CD4-positive, alpha-beta T cell (primary cell): ENCODE measurements at regions not wholly inside any gene's neighbourhood (a gene's known extent, or its start where the extent isn't known, plus 50 kb on each side); places are given as distances from the start of the nearest gene placed in this dataset.
"Not testable (repeated sequence)": the region's sequence is repeated elsewhere in the genome, so short reads cannot be mapped to it uniquely, and the experiment has no call there.

Experiments
- ATAC-seq: fragments of 200-7000 bp; cut with Tn5 transposase; one replicate; pipeline ENCODE4 v1.10.0; 2022; ENCODE audit warnings: mild to moderate bottlenecking; ENCODE audit not compliant: poor library complexity
- CTCF ChIA-PET: fragments of 350-600 bp; sonication (Branson Sonifier 250); formaldehyde crosslinking; loops from one replicate; lab custom pipeline; 2021; ENCODE audit warnings: antibody characterized with exemption, inconsistent platforms; lab: Charles Lee
- POLR2A ChIA-PET: fragments of 350-600 bp; sonication (Branson Sonifier 250); formaldehyde crosslinking; loops from one replicate; lab custom pipeline; 2021; ENCODE audit warnings: antibody characterized with exemption, inconsistent platforms; lab: Charles Lee
- DNase-seq, 14 experiments: peaks; one replicate each; pipeline ENCODE4 v3.0.0-alpha.2; 2013 to 2020; ENCODE audit warnings: mixed read lengths in 2 of 14
- H3K27ac ChIP-seq, 2 donors: one replicate each; pipeline versions ENCODE4 v1.5.1 to v1.7.0; 2013; ENCODE audit warnings: low read length in 2 of 2, low read depth in 1 of 2, mild to moderate bottlenecking in 1 of 2
- H3K27me3 ChIP-seq, 2 experiments: 1 replicate in 1 of 2; 2 replicates in 1 of 2; pipeline versions ENCODE4 v1.6.1 to v1.7.0; 2013; ENCODE audit warnings: low read length in 2 of 2, control low read depth in 1 of 2, mild to moderate bottlenecking in 1 of 2, moderate library complexity in 1 of 2; ENCODE audit not compliant: insufficient read depth in 2 of 2, control insufficient read depth in 1 of 2
- H3K36me3 ChIP-seq: one replicate; pipeline ENCODE4 v1.6.1; 2013; ENCODE audit warnings: low read length, control low read depth; ENCODE audit not compliant: insufficient read depth
- H3K4me1 ChIP-seq: one replicate; pipeline ENCODE4 v1.6.1; 2013; ENCODE audit warnings: low read length, control low read depth; ENCODE audit not compliant: insufficient read depth
- H3K4me3 ChIP-seq: one replicate; pipeline ENCODE4 v1.5.1; 2013; ENCODE audit warnings: mild to moderate bottlenecking, low read length, moderate library complexity
- H3K9me3 ChIP-seq, 2 experiments: 1 replicate in 1 of 2; 2 replicates in 1 of 2; pipeline versions ENCODE4 v1.6.1 to v1.7.0; 2013; ENCODE audit warnings: low read length in 2 of 2, mild to moderate bottlenecking in 2 of 2, control low read depth in 1 of 2, moderate library complexity in 1 of 2; ENCODE audit not compliant: control insufficient read depth in 1 of 2, insufficient read depth in 1 of 2
- H3K27ac Mint-ChIP-seq: one replicate; pipeline ENCODE4 v1.8.0; 2020; ENCODE audit warnings: mixed read lengths
- H3K27me3 Mint-ChIP-seq: one replicate; pipeline ENCODE4 v1.8.0; 2021; ENCODE audit warnings: mixed read lengths
- H3K36me3 Mint-ChIP-seq: one replicate; pipeline ENCODE4 v1.8.0; 2021; ENCODE audit warnings: low read depth, mixed read lengths
- H3K4me1 Mint-ChIP-seq: one replicate; pipeline ENCODE4 v1.8.0; 2021; ENCODE audit warnings: low read depth, mixed read lengths
- H3K4me3 Mint-ChIP-seq: one replicate; pipeline ENCODE4 v1.8.0; 2020; ENCODE audit warnings: mild to moderate bottlenecking, mixed read lengths
- H3K9me3 Mint-ChIP-seq: one replicate; pipeline ENCODE4 v1.8.0; 2020; ENCODE audit warnings: mixed read lengths
- CTCF ChIP-seq: fragments of 200-600 bp; IDR thresholded peaks from one replicate; pipeline ENCODE4 v1.8.0; 2022; ENCODE audit warnings: antibody characterized with exemption, mild to moderate bottlenecking
- intact Hi-C, 2 experiments: fragments of 100-400 bp; cut with DNase I in 1 of 2; cut with micrococcal nuclease in 1 of 2; formaldehyde crosslinking; loops; one replicate each; pipeline versions ENCODE4 v1.15.1 to v1.9.0; 2023 to 2025; cut with DNase I, micrococcal nuclease

GRCh38 chr2:215260097-215260677 lies 51.7 kb upstream of the ATIC start:
- ATAC-seq (no peak), DNase-seq (no peak)
- ChIA-PET POLR2A (no interaction called here), CTCF (no interaction called here)
- intact Hi-C loops, result no loop called here
- Mint-ChIP-seq H3K4me3 (no peak overlapping the region), H3K4me1 (no peaks in the 10 kb centered on the region), H3K36me3 (no peaks in the 10 kb centered on the region), H3K27ac (no peak overlapping the region), H3K27me3 (peaks cover 5% of the 10 kb centered on the region), H3K9me3 (no peaks in the 10 kb centered on the region)
- Histone ChIP-seq H3K27me3 (no peaks in the 10 kb centered on the region), H3K36me3 (no peaks in the 10 kb centered on the region), H3K27ac (no peak overlapping the region), H3K9me3 (no peaks in the 10 kb centered on the region), H3K4me1 (no peaks in the 10 kb centered on the region), H3K4me3 (no peak overlapping the region)
- TF ChIP-seq CTCF, result no peak

GRCh38 chr2:215249501-215249900 lies 62.4 kb upstream of the ATIC start:
- ChIA-PET CTCF (no interaction called here), POLR2A (no interaction called here)
- Mint-ChIP-seq H3K4me3 (no peak overlapping the region), H3K9me3 (no peaks in the 10 kb centered on the region), H3K36me3 (no peaks in the 10 kb centered on the region), H3K27me3 (peaks cover 10% of the 10 kb centered on the region), H3K27ac (no peak overlapping the region), H3K4me1 (no peaks in the 10 kb centered on the region)
- no peaks in the 10 kb centered on the region for H3K36me3 ChIP-seq
- H3K9me3 ChIP-seq, result no peaks in the 10 kb centered on the region
- DNase-seq (no peak), ATAC-seq (no peak)
- no peaks in the 10 kb centered on the region for H3K27me3 ChIP-seq
- H3K4me3 ChIP-seq, result no peak overlapping the region
- no peaks in the 10 kb centered on the region for H3K4me1 ChIP-seq
- TF ChIP-seq CTCF, result no peak
- H3K27ac ChIP-seq, result no peak overlapping the region
- intact Hi-C loops, result no loop called here

GRCh38 chr2:215245919-215246318 lies 65.9 kb upstream of the ATIC start:
- H3K36me3 Mint-ChIP-seq, CTCF ChIA-PET, POLR2A ChIA-PET, H3K4me1 ChIP-seq, ATAC-seq, H3K4me3 ChIP-seq, H3K9me3 ChIP-seq, H3K36me3 ChIP-seq, H3K4me1 Mint-ChIP-seq, DNase-seq, H3K4me3 Mint-ChIP-seq, H3K27ac ChIP-seq, H3K27me3 Mint-ChIP-seq, H3K9me3 Mint-ChIP-seq, H3K27ac Mint-ChIP-seq, H3K27me3 ChIP-seq, intact Hi-C loops: not testable (repeated sequence)

GRCh38 chr2:215241791-215242305 lies 70.0 kb upstream of the ATIC start:
- Mint-ChIP-seq H3K4me3 (no peak overlapping the region), H3K36me3 (no peaks in the 10 kb centered on the region), H3K9me3 (no peaks in the 10 kb centered on the region), H3K4me1 (no peaks in the 10 kb centered on the region), H3K27me3 (no peaks in the 10 kb centered on the region), H3K27ac (no peak overlapping the region)
- Histone ChIP-seq H3K27me3 (no peaks in the 10 kb centered on the region), H3K27ac (no peak overlapping the region), H3K36me3 (no peaks in the 10 kb centered on the region), H3K4me3 (no peak overlapping the region), H3K4me1 (no peaks in the 10 kb centered on the region), H3K9me3 (no peaks in the 10 kb centered on the region)
- ATAC-seq (no peak), DNase-seq (no peak)
- intact Hi-C loops, result no loop called here
- ChIA-PET CTCF (no interaction called here), POLR2A (no interaction called here)
- no peak for TF ChIP-seq CTCF
